ENCODE measurements at regions not wholly inside any gene's neighbourhood (a gene's known extent, or its start where the extent isn't known, plus 50 kb on each side); places are given as distances from the start of the nearest gene placed in this dataset.

GRCh38 chr2:150887926-150888325, 373.7 kb downstream of the RBM43 start:
- no peak overlapping the region for H3K4me3 ChIP-seq (ENCODE audit: low read depth, low read length)
- DNase-seq (ENCODE audit: low read depth) = no peak
- no peak for TF ChIP-seq CTCF (IDR thresholded peaks at IDR 0.05; ENCODE audit: low read depth, low read length, missing control alignments)

- no peak for TF ChIP-seq CTCF (IDR thresholded peaks at IDR 0.05; ENCODE audit: low read depth, low read length, missing control alignments)
- DNase-seq (ENCODE audit: low read depth) = no peak
- no peak overlapping the region for H3K4me3 ChIP-seq (ENCODE audit: low read depth, low read length)
These were observed 375.8 kb downstream of the RBM43 start for GRCh38 chr2:150885774-150886386.

- TF ChIP-seq CTCF (IDR thresholded peaks at IDR 0.05; ENCODE audit: low read depth, low read length, missing control alignments) = no peak
- no peak for DNase-seq (ENCODE audit: low read depth)
- no peak overlapping the region for H3K4me3 ChIP-seq (ENCODE audit: low read depth, low read length)
These were observed 376.4 kb downstream of the RBM43 start for GRCh38 chr2:150885236-150885635.

GRCh38 chr2:150883613-150883895, 378.1 kb downstream of the RBM43 start:
- TF ChIP-seq CTCF (IDR thresholded peaks at IDR 0.05; ENCODE audit: low read depth, low read length, missing control alignments) = no peak
- no peak for DNase-seq (ENCODE audit: low read depth)
- H3K4me3 ChIP-seq (ENCODE audit: low read depth, low read length) = no peak overlapping the region

- no peak overlapping the region for H3K4me3 ChIP-seq (ENCODE audit: low read depth, low read length)
- TF ChIP-seq CTCF (IDR thresholded peaks at IDR 0.05; ENCODE audit: low read depth, low read length, missing control alignments) = no peak
- no peak for DNase-seq (ENCODE audit: low read depth)
These were observed 378.7 kb downstream of the RBM43 start for GRCh38 chr2:150882751-150883612.

- H3K4me3 ChIP-seq (ENCODE audit: low read depth, low read length) = no peak overlapping the region
- DNase-seq (ENCODE audit: low read depth) = no peak
- TF ChIP-seq CTCF (IDR thresholded peaks at IDR 0.05; ENCODE audit: low read depth, low read length, missing control alignments) = no peak
These were observed 380.7 kb downstream of the RBM43 start for GRCh38 chr2:150880986-150881385.

- no peak for TF ChIP-seq CTCF (IDR thresholded peaks at IDR 0.05; ENCODE audit: low read depth, low read length, missing control alignments)
- no peak overlapping the region for H3K4me3 ChIP-seq (ENCODE audit: low read depth, low read length)
- DNase-seq (ENCODE audit: low read depth) = no peak
These were observed 383.3 kb downstream of the RBM43 start for GRCh38 chr2:150878356-150878755.

All from GM12864 (cell line).